Ascending aorta (tissue), 2 donors: ENCODE measurements at regions not wholly inside any gene's neighbourhood (a gene's known extent, or its start where the extent isn't known, plus 50 kb on each side); places are given as distances from the start of the nearest gene placed in this dataset.

Source experiments
- DNase-seq, 2 donors: peaks; one replicate each; pipeline ENCODE4 v3.0.0-alpha.2; 2019; ENCODE audit warnings: low spot score in 2 of 2
- H3K27ac ChIP-seq, 2 donors: fragments of 200-600 bp; sonication (generic); one replicate each; pipeline ENCODE4 v1.5.1; 2016 to 2017; ENCODE audit warnings: mild to moderate bottlenecking in 1 of 2
- H3K27me3 ChIP-seq: fragments of 200-600 bp; sonication (generic); one replicate; pipeline ENCODE4 v1.5.1; 2017
- H3K36me3 ChIP-seq, 2 donors: fragments of 200-600 bp; sonication (generic); one replicate each; pipeline ENCODE4 v1.5.1; 2016
- H3K4me1 ChIP-seq, 2 donors: fragments of 200-600 bp; sonication (generic); one replicate each; pipeline ENCODE4 v1.5.1; 2016 to 2017; ENCODE audit warnings: mild to moderate bottlenecking in 1 of 2
- H3K4me3 ChIP-seq, 2 donors: fragments of 200-600 bp; sonication (generic); one replicate each; pipeline ENCODE4 v1.5.1; 2016 to 2017; ENCODE audit warnings: mild to moderate bottlenecking in 1 of 2
- H3K9me3 ChIP-seq, 2 donors: fragments of 200-600 bp; sonication (generic); one replicate each; pipeline ENCODE4 v1.5.1; 2016
- CTCF ChIP-seq, 3 experiments: fragments of 200-600 bp in 2 of 3; fragments of 450-650 bp in 1 of 3; sonication (generic) in 2 of 3; IDR thresholded peaks; one replicate each; pipeline ENCODE4 v1.5.1; 2016 to 2019; ENCODE audit warnings: antibody characterized with exemption in 3 of 3, mild to moderate bottlenecking in 1 of 3, moderate library complexity in 1 of 3
- intact Hi-C: fragments of 100-400 bp; cut with DNase I; formaldehyde crosslinking; loops from one replicate; pipeline ENCODE4 v1.15.1; 2023

DNA sequence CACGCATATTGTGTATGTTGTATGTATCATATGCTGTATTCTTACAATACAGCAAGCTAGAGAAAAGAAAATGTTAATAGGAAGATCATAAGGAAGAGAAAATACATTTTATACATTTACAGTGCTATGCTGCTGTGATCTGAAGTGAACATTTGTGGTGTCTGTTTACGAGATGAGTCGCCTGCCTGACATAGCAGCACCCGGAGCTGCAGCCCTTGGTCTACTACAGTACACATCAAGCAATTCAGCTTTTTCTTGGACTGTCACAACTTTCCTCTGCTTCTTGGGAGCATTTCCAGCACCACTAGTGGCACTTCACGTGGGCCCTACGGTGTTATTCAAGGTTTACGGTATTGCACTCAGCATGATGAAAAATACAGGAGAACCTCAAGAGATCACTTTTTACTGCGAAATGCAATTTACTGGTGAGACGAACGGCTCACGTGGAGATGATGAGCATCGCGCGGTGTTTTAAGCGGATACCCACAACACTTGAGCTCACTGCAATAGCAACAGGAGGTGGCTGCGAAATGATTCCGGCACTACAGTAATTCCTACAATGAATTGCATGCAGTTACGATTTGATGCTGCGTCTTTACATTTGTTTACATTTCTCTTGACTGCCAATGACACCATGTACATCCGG is 308.4 kb downstream of the FGF9 start:
- intact Hi-C loops: no loop called here
- TF ChIP-seq CTCF (IDR thresholded peaks at IDR 0.05): no peak
- no peak for DNase-seq
- Histone ChIP-seq H3K4me3 (no peak overlapping the region), H3K36me3 (no peaks in the 10 kb centered on the region), H3K4me1 (no peaks in the 10 kb centered on the region), H3K9me3 (no peaks in the 10 kb centered on the region), H3K27me3 (no peaks in the 10 kb centered on the region), H3K27ac (no peak overlapping the region)

DNA sequence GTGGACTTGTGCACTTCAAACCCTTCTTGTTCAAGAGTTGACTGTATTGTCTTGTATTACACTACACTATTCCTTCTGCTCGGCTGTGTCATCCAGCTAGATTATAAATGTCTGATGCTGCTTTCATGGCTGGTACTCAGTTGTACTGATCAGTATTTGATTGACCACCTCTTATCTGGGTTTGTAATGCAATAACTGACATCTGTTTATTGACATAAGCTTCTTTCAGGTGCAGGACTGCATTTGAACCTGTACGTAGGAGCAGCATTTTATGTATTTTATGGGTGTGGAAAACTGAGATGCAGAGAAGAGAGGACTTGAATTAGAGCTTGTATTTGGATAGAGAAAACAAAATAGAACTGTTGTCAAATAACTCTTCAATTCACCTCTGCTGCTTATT is 309.2 kb downstream of the FGF9 start:
- H3K4me3 ChIP-seq: no peak overlapping the region
- no peaks in the 10 kb centered on the region for H3K27me3 ChIP-seq
- no peaks in the 10 kb centered on the region for H3K4me1 ChIP-seq
- no peaks in the 10 kb centered on the region for H3K9me3 ChIP-seq
- intact Hi-C loops: no loop called here
- no peaks in the 10 kb centered on the region for H3K36me3 ChIP-seq
- no peak overlapping the region for H3K27ac ChIP-seq
- no peak for DNase-seq
- no peak for TF ChIP-seq CTCF (IDR thresholded peaks at IDR 0.05)

- DNase-seq: no peak
- Histone ChIP-seq H3K4me1 (no peaks in the 10 kb centered on the region), H3K4me3 (no peak overlapping the region), H3K27ac (no peak overlapping the region), H3K27me3 (no peaks in the 10 kb centered on the region), H3K36me3 (no peaks in the 10 kb centered on the region), H3K9me3 (no peaks in the 10 kb centered on the region)
- intact Hi-C loops: no loop called here
- no peak for TF ChIP-seq CTCF (IDR thresholded peaks at IDR 0.05)
Measured at GRCh38 chr13:21984156-21984555, 313.3 kb downstream of the FGF9 start.

- intact Hi-C loops: no loop called here
- Histone ChIP-seq H3K4me1 (no peaks in the 10 kb centered on the region), H3K36me3 (no peaks in the 10 kb centered on the region), H3K9me3 (no peaks in the 10 kb centered on the region), H3K27ac (no peak overlapping the region), H3K4me3 (no peak overlapping the region), H3K27me3 (no peaks in the 10 kb centered on the region)
- TF ChIP-seq CTCF (IDR thresholded peaks at IDR 0.05): no peak
- DNase-seq: no peak
Measured at GRCh38 chr13:21986602-21987001, 315.7 kb downstream of the FGF9 start.

DNA sequence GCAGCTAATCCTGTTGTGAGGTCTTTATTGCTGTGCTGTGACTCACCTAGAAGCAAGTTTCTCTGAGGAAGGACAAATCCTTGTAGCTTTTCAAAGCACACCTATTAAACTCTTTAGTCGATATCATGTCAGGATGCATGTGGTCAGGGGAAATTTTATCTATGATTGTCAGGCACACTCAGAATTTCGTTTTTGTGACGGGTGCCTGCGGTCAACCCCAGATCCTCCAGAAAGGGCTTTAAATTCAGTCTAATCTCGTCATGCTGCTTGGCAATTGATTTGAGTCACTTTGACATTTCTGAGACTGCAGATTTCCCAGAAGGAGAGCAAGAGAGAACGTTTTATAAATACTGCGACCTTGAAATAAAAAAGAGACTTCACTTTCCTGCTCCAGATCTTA is 316.9 kb downstream of the FGF9 start:
- no peak for DNase-seq
- no peaks in the 10 kb centered on the region for H3K4me1 ChIP-seq
- H3K36me3 ChIP-seq: no peaks in the 10 kb centered on the region
- no peak overlapping the region for H3K27ac ChIP-seq
- no peak overlapping the region for H3K4me3 ChIP-seq
- H3K27me3 ChIP-seq: no peaks in the 10 kb centered on the region
- intact Hi-C loops: no loop called here
- H3K9me3 ChIP-seq: no peaks in the 10 kb centered on the region
- no peak for TF ChIP-seq CTCF (IDR thresholded peaks at IDR 0.05)

GRCh38 chr13:21988624-21989023 is 317.8 kb downstream of the FGF9 start:
- no peak for DNase-seq
- no peak for TF ChIP-seq CTCF (IDR thresholded peaks at IDR 0.05)
- no peak overlapping the region for H3K4me3 ChIP-seq
- intact Hi-C loops: no loop called here
- no peaks in the 10 kb centered on the region for H3K4me1 ChIP-seq
- no peaks in the 10 kb centered on the region for H3K9me3 ChIP-seq
- no peaks in the 10 kb centered on the region for H3K27me3 ChIP-seq
- H3K36me3 ChIP-seq: no peaks in the 10 kb centered on the region
- H3K27ac ChIP-seq: no peak overlapping the region
